Activated B cell treated with CpG ODN at 0.5 μM for 24 hours (primary cell): ENCODE measurements at regions not wholly inside any gene's neighbourhood (a gene's known extent, or its start where the extent isn't known, plus 50 kb on each side); places are given as distances from the start of the nearest gene placed in this dataset.

ENCODE experiments used
- ATAC-seq: fragments of 200-7000 bp; cut with Tn5 transposase; one replicate; pipeline ENCODE4 v1.10.0; 2021; ENCODE audit warnings: low read depth, mild to moderate bottlenecking, moderate library complexity
- CTCF ChIA-PET: fragments of 350-600 bp; sonication (Branson Sonifier 250); formaldehyde crosslinking; loops from one replicate; lab custom pipeline; 2021; ENCODE audit warnings: antibody characterized with exemption; lab: Charles Lee
- POLR2A ChIA-PET: fragments of 350-600 bp; sonication (Branson Sonifier 250); formaldehyde crosslinking; loops from one replicate; lab custom pipeline; 2021; ENCODE audit warnings: antibody characterized with exemption; lab: Charles Lee
- DNase-seq: peaks from one replicate; pipeline ENCODE4 v3.0.0; 2022
- H3K27ac Mint-ChIP-seq: one replicate; pipeline ENCODE4 v1.8.0; 2020; ENCODE audit warnings: mixed read lengths
- H3K27me3 Mint-ChIP-seq: one replicate; pipeline ENCODE4 v1.8.0; 2021; ENCODE audit warnings: mixed read lengths
- H3K36me3 Mint-ChIP-seq: one replicate; pipeline ENCODE4 v1.8.0; 2021; ENCODE audit warnings: low read depth, mixed read lengths
- H3K4me1 Mint-ChIP-seq: one replicate; pipeline ENCODE4 v1.8.0; 2021; ENCODE audit warnings: mixed read lengths
- H3K4me3 Mint-ChIP-seq: one replicate; pipeline ENCODE4 v1.8.0; 2020; ENCODE audit warnings: mild to moderate bottlenecking, mixed read lengths
- H3K9me3 Mint-ChIP-seq: one replicate; pipeline ENCODE4 v1.8.0; 2020; ENCODE audit warnings: mixed read lengths
- intact Hi-C: fragments of 100-400 bp; cut with micrococcal nuclease; formaldehyde crosslinking; loops from one replicate; pipeline ENCODE4 v1.15.1; 2024
- TF ChIP-seq, protein P1 (sequence below): fragments of 200-600 bp; IDR thresholded peaks from one replicate; pipeline ENCODE4 v1.8.0; 2022; ENCODE audit warnings: antibody characterized with exemption, mild to moderate bottlenecking

DNA sequence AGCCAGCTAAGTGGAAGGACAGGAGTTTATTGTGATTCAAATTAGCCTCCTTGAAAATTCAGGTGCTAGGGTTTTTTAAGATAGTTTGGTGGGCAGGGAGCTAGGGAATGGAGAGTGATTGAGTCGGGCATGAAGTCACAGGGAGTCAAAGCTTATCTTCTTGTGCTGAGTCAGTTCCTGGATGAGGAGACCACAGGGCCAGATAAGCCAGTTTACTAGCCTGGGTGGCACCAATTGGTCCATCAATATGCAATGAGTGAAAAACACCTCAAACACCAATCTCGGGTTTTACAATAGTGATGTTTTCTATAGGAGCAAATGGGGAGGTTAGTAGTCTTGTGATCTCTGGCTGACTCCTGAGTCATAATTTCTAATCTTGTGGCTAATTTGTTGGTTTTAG lies 165.1 kb downstream of the ABCC12 start:
- Mint-ChIP-seq H3K9me3 (peaks cover 7% of the 10 kb centered on the region), H3K27me3 (peaks cover 4% of the 10 kb centered on the region), H3K4me3 (no peak overlapping the region), H3K36me3 (no peaks in the 10 kb centered on the region), H3K27ac (no peak overlapping the region), H3K4me1 (no peaks in the 10 kb centered on the region)
- ChIA-PET POLR2A (no interaction called here), CTCF (no interaction called here)
- intact Hi-C loops, result no loop called here
- ATAC-seq, result no peak
- no peak for DNase-seq
- TF ChIP-seq, protein P1, sequence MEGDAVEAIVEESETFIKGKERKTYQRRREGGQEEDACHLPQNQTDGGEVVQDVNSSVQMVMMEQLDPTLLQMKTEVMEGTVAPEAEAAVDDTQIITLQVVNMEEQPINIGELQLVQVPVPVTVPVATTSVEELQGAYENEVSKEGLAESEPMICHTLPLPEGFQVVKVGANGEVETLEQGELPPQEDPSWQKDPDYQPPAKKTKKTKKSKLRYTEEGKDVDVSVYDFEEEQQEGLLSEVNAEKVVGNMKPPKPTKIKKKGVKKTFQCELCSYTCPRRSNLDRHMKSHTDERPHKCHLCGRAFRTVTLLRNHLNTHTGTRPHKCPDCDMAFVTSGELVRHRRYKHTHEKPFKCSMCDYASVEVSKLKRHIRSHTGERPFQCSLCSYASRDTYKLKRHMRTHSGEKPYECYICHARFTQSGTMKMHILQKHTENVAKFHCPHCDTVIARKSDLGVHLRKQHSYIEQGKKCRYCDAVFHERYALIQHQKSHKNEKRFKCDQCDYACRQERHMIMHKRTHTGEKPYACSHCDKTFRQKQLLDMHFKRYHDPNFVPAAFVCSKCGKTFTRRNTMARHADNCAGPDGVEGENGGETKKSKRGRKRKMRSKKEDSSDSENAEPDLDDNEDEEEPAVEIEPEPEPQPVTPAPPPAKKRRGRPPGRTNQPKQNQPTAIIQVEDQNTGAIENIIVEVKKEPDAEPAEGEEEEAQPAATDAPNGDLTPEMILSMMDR, result no peak

DNA sequence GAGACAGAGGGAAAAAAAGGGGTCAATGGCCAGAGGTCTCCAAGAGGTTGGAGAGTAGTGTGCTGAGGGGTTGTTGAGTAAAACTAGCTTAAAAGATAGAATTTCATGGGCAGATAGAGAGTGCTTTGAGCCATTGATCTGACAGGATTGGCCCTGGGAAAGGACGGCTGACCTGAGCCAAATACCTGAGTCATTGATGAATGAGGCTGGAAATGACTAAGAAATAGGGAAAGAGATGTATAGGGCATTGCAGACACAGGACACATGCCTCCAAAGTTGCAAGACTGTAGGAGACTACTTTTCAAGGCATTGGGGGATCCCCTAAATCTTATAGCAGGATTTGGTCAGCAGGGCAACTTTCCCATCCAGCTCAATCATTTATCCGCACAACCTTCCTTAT lies 168.7 kb downstream of the ABCC12 start:
- POLR2A ChIA-PET, result no interaction called here
- H3K9me3 Mint-ChIP-seq, result peaks cover 3% of the 10 kb centered on the region
- CTCF ChIA-PET, result no interaction called here

DNA sequence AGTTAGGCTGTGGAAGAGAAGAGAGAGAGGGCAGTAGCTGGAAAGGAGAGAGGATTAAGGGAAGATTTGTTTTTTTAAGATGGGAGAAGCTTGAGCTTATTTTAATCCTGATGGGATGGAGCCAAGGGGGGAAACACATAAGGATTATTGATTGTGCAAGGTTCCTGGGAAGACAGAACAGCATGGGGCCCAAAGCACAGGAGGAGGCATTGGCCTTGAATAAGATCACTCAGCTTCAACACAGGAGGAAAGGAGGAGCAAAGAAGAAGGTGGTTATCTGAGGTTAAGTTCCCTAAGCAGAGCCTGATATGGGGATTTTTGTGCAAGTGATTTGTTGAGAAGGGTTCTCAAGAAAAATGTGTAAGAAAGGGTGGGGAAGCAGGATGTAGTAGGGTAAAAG lies 169.8 kb downstream of the ABCC12 start:
- TF ChIP-seq, protein P1, result no peak
- intact Hi-C loops, result no loop called here
- H3K4me3 Mint-ChIP-seq, result no peak overlapping the region
- H3K4me1 Mint-ChIP-seq, result no peaks in the 10 kb centered on the region
- no peak overlapping the region for H3K27ac Mint-ChIP-seq
- ChIA-PET POLR2A (no interaction called here), CTCF (no interaction called here)
- peaks cover 13% of the 10 kb centered on the region for H3K27me3 Mint-ChIP-seq
- DNase-seq, result no peak
- peaks cover 3% of the 10 kb centered on the region for H3K9me3 Mint-ChIP-seq
- no peak for ATAC-seq
- no peaks in the 10 kb centered on the region for H3K36me3 Mint-ChIP-seq

More for the DNA sequence above, 168.7 kb downstream of the ABCC12 start:
- TF ChIP-seq, protein P1, result no peak
- ATAC-seq (no peak), DNase-seq (no peak)
- Mint-ChIP-seq H3K27me3 (peaks cover 13% of the 10 kb centered on the region), H3K27ac (no peak overlapping the region), H3K4me3 (no peak overlapping the region), H3K36me3 (no peaks in the 10 kb centered on the region), H3K4me1 (no peaks in the 10 kb centered on the region)
- intact Hi-C loops, result no loop called here

DNA sequence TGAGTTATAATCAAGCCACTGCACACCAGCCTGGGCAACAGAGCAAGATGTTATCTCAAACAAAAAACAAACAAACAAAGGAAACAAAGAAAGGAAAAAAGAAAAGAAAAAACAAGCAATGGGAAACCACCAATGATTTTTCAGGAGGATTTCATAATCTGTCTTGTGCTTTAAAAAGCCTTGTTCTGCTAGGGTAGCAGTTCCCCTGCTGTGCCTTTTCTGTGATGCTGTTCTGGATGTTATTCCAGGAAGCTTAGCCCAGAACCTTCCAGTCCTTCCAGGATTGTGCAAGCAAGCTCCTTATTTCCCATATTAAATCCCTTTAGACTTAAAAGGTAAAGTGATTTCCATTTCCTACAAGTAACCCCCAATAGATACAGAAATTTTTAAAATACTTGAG lies 171.1 kb downstream of the ABCC12 start:
- TF ChIP-seq, protein P1, result no peak
- POLR2A ChIA-PET, result no interaction called here

DNA sequence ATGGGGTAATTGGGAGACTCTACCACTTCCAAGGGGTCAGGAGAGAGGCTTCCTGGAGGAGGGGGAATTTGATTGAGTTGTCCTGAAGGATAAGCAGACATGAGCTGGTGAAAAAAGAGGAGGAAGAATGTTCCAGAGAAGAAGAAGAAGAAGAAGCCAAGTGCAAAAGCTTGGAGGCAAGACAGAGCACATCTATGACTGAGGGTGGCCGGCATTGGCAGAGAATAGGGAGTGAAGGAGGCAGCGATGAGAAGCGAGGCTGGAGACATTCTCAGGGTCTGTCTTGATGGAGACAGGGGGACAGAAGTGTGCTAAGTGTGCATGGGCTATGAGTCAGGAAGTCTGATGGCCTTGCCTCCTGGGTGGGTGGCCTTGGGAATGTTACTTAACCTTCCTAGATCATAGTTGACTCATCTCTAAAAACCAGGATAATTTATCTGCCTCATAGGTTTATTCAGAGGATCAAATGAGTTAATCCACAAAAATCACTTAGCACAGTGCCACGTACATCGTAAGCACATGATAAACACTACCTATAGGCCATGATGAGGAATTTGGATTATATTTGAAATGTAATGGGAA lies 171.7 kb downstream of the ABCC12 start:
- ATAC-seq, result no peak

More for the DNA sequence above, 171.1 kb downstream of the ABCC12 start:
- H3K27me3 Mint-ChIP-seq, result peaks cover 19% of the 10 kb centered on the region
- H3K27ac Mint-ChIP-seq, result no peak overlapping the region
- intact Hi-C loops, result no loop called here
- CTCF ChIA-PET, result no interaction called here
- DNase-seq, result no peak
- no peaks in the 10 kb centered on the region for H3K36me3 Mint-ChIP-seq
- H3K9me3 Mint-ChIP-seq, result no peaks in the 10 kb centered on the region
- no peak overlapping the region for H3K4me3 Mint-ChIP-seq
- no peak for ATAC-seq
- H3K4me1 Mint-ChIP-seq, result no peaks in the 10 kb centered on the region

More for the DNA sequence above, 171.7 kb downstream of the ABCC12 start:
- CTCF ChIA-PET, result no interaction called here
- POLR2A ChIA-PET, result no interaction called here
- H3K4me1 Mint-ChIP-seq, result no peaks in the 10 kb centered on the region
- no peaks in the 10 kb centered on the region for H3K9me3 Mint-ChIP-seq
- H3K4me3 Mint-ChIP-seq, result no peak overlapping the region
- H3K27me3 Mint-ChIP-seq, result peaks cover 23% of the 10 kb centered on the region
- intact Hi-C loops, result no loop called here
- H3K27ac Mint-ChIP-seq, result no peak overlapping the region
- TF ChIP-seq, protein P1, result no peak
- H3K36me3 Mint-ChIP-seq, result no peaks in the 10 kb centered on the region
- DNase-seq, result no peak
